ENCODE measurements at regions not wholly inside any gene's neighbourhood (a gene's known extent, or its start where the extent isn't known, plus 50 kb on each side); places are given as distances from the start of the nearest gene placed in this dataset.

DNA sequence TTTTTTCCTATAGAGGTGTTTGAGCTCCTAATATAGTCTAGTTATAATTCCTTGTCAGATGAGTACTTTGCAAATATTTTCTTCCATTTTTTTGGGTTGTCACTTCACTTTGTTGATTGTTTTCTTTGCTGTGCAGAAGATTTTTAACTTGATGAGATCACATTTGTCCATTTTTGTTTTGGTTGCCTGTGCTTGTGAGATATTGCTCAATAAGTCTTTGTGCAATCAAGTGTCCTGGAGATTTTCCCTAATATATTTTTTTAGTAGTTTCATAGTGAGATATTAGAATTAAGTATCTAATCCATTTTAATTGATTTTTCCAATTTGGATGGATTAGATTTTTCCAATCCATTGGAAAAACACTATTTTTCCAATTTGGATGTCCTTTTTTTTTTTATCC is 1395.5 kb downstream of the PLA2G4A start:
- DNase-seq = no peak

DNA sequence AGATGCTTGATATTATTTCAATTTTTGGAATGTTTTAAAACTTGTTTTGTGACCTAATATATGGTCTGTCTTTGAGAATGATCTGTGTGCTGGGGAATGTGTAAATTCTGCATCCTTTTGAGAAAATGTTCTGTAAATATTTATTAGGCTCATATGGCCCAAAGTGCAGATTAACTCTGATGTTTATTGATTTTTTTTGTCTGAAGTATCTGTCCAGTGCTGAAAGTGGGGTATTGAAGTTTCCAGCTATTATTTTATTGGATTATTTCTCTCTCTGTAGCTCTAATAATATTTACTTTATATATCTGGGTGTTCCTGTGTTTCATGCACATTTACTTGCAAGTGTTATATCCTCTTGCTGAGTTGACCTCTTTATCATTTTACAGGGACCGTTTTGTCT is 1397.2 kb downstream of the PLA2G4A start:
- no peak for DNase-seq

DNA sequence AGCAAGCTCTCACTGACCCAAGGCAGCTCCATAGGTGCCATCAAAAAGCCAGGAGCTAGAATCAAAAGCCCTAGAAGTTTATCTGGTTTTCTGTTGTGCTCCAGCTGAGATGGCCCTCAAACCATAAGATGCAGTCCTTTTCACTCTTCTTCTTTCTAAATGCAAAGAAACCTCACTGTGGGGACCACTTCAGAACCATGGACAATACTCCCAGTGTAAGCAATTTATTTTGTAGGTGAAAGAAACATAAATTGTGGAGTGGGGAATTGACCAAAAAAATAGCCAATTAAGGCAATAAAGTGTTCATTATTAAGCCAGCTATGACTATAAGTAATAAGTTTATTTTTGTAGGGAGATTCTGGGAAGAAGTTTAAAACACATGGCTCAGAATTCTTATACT is 1399.9 kb downstream of the PLA2G4A start:
- DNase-seq = no peak

- peak; percentile 52 for DNase-seq
Observed at GRCh38 chr1:188237573-188238348, 1409.0 kb downstream of the PLA2G4A start.

DNA sequence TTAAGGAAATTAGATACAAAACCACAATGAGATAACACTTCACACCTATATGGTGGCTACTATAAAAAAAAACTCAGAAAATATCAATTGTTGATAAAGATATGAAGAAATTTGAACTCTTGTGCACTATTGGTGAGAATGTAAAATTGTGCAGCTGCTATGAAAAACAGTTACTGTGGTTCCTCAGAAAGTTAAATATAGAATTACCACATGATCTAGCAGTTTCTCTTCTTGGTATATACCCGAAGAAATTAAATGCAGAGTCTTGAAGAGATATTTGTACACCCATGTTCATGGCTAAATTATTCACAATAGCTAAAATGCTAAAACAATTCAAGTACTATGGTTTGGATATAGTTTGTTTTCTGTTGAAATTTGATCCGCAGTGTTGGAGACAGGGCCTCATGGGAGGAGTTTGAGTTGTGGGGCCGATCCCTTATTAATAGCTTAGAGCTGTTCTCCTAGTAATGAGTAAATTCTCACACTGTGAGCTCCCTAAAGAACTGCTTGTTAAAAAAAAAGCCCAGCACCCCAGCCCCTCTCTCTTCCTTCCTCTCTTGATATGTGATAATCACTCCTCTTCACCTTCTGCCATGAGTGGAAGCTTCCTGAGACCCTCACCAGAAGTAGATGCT is 1412.1 kb downstream of the PLA2G4A start:
- no peak for DNase-seq

DNA sequence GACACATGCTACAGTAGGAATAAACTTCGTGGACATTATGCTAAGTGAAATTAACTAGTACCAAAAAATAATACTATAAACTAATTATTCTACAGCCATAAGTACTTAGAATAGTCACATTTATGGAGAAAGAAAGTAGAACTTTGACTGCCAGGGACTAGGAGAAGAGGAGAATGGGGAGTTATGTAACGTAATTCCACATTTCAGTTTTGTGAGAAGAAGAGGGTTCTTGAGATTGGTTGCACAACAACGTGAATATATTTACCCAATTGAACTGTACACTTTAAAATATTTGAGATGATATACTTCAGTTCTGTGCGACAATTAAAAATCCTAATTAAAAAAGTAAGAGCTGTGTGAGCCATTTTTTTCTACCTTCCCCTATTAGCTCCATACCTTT is 1412.9 kb downstream of the PLA2G4A start:
- DNase-seq = no peak

GRCh38 chr1:188243456-188243855 is 1414.7 kb downstream of the PLA2G4A start:
- DNase-seq = no peak

- DNase-seq = no peak
Observed at GRCh38 chr1:188244681-188245080, 1415.9 kb downstream of the PLA2G4A start.

DNA sequence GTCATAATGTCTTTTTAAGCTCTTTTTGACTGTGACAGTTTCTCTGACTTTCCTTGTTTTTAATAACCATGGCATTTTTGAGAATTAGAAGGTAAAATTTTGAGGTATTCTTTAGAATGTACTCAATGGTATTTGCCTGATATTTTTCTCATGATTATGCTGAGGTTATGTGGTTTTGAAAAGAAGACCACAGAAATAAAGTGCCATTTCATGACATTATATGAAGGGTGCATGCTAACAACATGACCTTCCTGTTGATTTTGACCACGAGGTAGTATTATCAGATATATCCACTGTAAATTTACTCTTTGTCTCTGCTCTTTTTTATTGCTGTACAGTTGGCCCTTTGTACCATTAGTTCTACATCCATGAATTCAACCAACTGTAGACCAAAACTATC is 1418.5 kb downstream of the PLA2G4A start:
- no peak for DNase-seq

- DNase-seq = no peak
Observed at GRCh38 chr1:188249811-188250210, 1421.1 kb downstream of the PLA2G4A start.

DNA sequence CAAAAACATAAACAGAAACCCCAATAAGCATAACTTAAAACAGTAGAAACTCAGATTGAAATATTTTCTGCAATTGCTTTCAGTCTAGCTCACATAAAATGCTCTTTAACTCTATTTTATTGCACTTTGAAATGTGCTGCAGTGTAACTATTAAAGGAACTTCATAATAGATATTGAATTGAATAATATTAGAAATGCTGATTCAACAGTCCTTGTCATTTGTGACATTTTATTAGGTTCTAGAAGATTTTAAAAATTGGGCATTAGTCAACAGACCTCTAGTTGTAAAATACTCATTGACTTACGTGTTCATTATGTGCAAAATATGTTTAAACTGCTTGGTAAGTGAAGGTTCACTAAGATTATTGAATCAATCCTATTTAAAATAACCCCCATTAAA is 1422.3 kb downstream of the PLA2G4A start:
- no peak for DNase-seq

DNA sequence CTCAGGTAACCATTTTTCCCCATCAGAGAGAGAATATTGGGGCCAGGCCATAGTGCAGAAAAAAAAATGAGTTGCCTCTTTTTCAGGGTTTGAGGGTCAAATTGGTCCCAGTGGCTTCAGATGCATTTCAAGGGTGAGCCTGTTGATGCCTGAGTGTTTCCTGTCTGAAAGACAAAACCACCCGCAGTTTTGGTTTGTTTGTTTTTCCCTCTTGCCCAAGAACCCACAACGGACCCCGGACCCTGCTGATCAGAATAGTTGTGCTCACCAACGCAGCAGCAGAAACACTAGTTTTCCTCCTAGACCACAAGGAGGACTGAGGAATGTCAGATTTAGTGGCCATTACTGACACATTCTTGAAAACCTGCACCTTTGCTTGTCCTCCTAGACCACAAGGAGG is 1433.1 kb downstream of the PLA2G4A start:
- DNase-seq = no peak

DNA sequence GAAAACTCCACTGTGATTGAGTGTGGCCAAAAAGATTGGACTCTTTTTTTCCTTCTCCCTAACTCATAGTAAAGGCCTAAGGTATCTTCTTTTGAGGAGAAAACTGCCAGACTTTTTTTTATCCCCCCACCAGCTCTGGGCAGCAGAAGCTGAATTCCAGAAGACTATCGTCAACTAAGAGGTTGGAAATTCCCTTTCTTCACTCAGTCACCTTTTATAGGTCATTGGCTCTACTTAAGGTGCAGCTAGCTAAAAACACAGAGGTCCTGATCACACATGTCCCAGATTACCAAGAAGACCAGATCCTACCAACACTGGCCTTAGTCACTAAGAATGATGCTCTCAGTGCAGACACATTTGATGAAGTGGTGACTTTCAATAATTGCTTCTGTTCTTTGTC is 1441.2 kb downstream of the PLA2G4A start:
- DNase-seq = no peak

DNA sequence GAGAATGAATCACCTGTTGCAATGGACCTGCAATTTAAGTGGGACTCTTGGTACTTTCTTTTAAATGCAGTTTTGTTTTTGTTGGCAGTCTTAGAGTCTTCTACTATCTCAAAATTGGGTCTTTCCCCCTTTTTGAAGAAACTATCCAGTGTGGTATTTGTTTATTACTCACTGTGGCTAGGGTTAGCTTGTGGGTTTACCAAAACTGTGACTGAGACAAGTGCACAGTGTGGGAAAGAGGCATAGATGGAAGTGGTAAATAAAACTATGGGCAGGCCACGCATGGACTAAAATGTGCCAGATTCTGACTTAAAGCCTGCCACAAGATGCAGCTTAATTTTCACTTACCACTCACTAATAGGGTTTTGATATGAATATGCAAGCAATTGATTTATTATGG is 1441.7 kb downstream of the PLA2G4A start:
- no peak for DNase-seq

DNA sequence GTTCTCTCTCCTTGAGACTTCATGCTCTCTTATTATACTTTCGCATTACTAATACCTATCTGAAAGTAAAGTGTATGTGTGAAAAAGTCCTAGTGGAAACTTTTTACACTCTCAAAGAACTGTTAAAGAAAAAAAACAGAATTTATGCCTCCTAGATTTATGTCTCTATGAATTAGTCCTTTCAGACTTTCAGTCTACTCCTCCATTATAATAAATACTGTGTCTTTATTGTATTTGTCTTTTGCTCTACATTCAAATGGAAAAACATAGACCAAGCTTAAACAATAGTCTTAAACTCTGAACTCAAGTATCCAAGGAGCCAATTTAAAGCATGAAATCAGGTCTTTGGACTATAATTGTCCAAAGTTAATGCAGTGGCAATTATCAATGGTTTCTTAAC is 1449.0 kb downstream of the PLA2G4A start:
- DNase-seq = no peak

- peak; percentile 36 for DNase-seq
Observed at GRCh38 chr1:188281921-188282320, 1453.2 kb downstream of the PLA2G4A start.

DNA sequence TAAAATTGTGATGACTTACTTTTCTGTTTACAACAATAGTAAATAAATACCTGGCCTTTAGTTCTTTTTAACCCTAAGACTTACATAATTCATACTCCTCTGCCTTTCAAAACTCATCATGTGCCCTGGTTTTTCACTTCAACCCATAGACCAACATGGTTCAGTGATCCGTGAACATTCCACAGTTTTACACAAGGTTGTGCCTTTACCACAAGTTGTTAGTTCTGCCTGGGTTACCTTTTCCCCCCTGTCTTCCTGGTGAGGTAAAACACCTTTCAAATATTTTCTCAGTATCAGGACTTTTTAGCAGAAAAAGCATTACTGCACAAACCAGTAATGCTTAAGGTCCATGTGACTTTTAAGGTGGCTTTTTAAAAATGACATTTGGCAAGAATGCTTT is 1466.4 kb downstream of the PLA2G4A start:
- no peak for DNase-seq

GRCh38 chr1:188302746-188303145 is 1474.0 kb downstream of the PLA2G4A start:
- no peak for DNase-seq

DNA sequence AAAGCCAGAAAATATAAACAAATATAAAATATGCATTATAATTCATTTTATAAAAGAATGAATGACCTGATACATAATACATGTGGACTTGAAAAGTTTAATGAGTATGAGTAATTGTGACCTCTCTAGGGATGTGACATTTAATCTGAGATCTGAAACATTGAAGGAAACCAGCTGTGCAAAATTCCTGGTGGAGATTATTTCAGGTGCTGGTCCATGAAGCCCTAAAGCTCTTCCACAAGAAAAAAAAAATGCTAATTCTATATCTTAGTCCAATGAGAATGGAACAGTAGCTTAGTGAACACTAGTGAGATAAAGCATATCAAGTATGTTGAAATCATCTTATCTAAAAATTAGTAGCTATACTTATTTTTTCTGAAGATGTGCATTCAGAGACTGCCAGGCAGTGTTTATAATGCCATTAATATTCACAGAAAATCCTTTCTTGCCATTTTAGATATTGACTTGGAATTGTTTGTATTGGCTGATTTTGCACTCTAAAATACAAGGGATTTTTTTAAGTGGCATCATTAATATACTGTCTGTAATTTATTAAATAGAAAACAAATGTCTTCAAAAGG is 1485.9 kb downstream of the PLA2G4A start:
- no peak for DNase-seq

- no peak for DNase-seq
Observed at GRCh38 chr1:188317894-188318293, 1489.1 kb downstream of the PLA2G4A start.

- no peak for DNase-seq
Observed at GRCh38 chr1:188325211-188325610, 1496.5 kb downstream of the PLA2G4A start.

DNA sequence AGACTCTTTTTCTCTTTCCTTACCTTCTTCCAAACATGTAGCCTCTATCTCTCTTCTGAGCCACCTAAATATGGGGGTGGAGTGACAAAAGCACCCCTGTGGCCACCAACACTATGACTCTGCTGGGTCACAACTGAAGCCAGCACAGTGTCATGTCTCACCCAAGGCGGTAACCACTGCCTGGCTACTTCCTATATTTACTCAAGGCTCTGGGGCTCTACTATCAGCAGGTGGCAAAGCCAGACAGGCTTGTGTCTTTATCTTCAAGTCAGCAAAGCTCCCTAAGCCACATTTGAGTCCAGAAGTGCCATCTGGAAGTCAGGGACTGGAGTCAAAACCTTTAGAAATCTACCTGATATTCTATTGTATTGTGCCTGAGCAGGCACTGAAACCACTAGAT is 1515.2 kb downstream of the PLA2G4A start:
- DNase-seq = no peak

- no peak for DNase-seq
Observed at GRCh38 chr1:188350104-188350503, 1521.4 kb downstream of the PLA2G4A start.

DNA sequence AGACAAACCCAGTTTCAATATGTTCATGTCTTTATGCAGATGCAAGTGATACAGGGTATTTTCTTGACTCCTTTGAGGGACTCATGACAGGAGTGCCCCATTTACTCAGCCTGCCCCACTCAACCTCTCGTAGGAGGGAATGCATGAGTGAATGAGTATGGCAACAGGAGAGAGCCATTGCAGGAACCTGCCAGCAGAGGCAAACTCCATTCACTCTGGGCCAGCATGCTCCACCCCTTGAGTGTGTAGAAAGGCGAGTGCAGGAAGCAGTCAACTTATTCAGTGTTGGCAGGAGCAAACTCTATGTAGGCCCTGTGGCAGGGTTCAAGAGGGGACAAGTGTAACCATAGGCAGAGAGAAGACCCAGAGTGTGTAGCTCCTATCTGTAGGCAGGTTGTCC is 1526.3 kb downstream of the PLA2G4A start:
- no peak for DNase-seq

All from fibroblast of skin of back (primary cell).